Heart left ventricle (tissue), 16 donors: ENCODE measurements at regions not wholly inside any gene's neighbourhood (a gene's known extent, or its start where the extent isn't known, plus 50 kb on each side); places are given as distances from the start of the nearest gene placed in this dataset.

Source experiments
- ATAC-seq, 4 donors: fragments of 200-7000 bp; cut with Tn5 transposase; one replicate each; pipeline ENCODE4 v1.9.1; 2020 to 2022; ENCODE audit warnings: moderate library complexity in 4 of 4, mild to moderate bottlenecking in 3 of 4, moderate number of reproducible peaks in 1 of 4
- DNase-seq, 5 donors: peaks; one replicate each; pipeline ENCODE4 v3.0.0-alpha.2; 2020
- H3K27ac ChIP-seq, 12 donors: fragments of 200-600 bp; sonication (generic) in 4 of 12; one replicate each; pipeline versions ENCODE4 v1.5.0 to v1.8.0; 2016 to 2022; ENCODE audit warnings: mild to moderate bottlenecking in 2 of 12
- H3K27me3 ChIP-seq, 9 donors: fragments of 200-600 bp; sonication (generic) in 2 of 9; one replicate each; pipeline versions ENCODE4 v1.5.1 to v1.8.0; 2016 to 2022; ENCODE audit warnings: mild to moderate bottlenecking in 3 of 9
- H3K36me3 ChIP-seq, 9 donors: fragments of 200-600 bp; sonication (generic) in 2 of 9; one replicate each; pipeline versions ENCODE4 v1.5.0 to v1.8.0; 2018 to 2022; ENCODE audit warnings: mild to moderate bottlenecking in 2 of 9
- H3K4me1 ChIP-seq, 12 donors: fragments of 200-600 bp; sonication (generic) in 4 of 12; one replicate each; pipeline versions ENCODE4 v1.5.0 to v1.8.0; 2016 to 2022; ENCODE audit warnings: mild to moderate bottlenecking in 3 of 12
- H3K4me3 ChIP-seq, 12 donors: fragments of 200-600 bp; sonication (generic) in 4 of 12; one replicate each; pipeline versions ENCODE4 v1.5.0 to v1.8.0; 2017 to 2022; ENCODE audit warnings: mild to moderate bottlenecking in 9 of 12, moderate library complexity in 4 of 12
- H3K9me3 ChIP-seq, 12 donors: fragments of 200-600 bp; sonication (generic) in 4 of 12; one replicate each; pipeline versions ENCODE4 v1.5.0 to v1.8.0; 2016 to 2022; ENCODE audit warnings: mild to moderate bottlenecking in 1 of 12
- POLR2A ChIP-seq, 2 donors: fragments of 450-650 bp; IDR thresholded peaks; one replicate each; pipeline ENCODE4 v1.6.1; 2017; ENCODE audit warnings: antibody characterized with exemption in 2 of 2, mild to moderate bottlenecking in 2 of 2, moderate library complexity in 2 of 2
- whole genome bisulfite sequencing, 4 donors: extraction: QIAGEN DNeasy Blood & Tissue Kit in 2 of 4; methylation state at CpG; one replicate each; pipeline versions ENCODE4 v1.1.5 to v1.1.7; 2013 to 2018; 5-methylcytosine and 5-hydroxymethylcytosine counted together
- intact Hi-C, 10 donors: fragments of 100-400 bp; cut with DNase I; formaldehyde crosslinking; loops; one replicate each; pipeline versions ENCODE4 v1.11.1 to v1.14.2; 2022
- TF ChIP-seq, protein P1 (sequence below), 12 donors: fragments of 200-600 bp; sonication (generic) in 4 of 12; IDR thresholded peaks; one replicate each; pipeline versions ENCODE4 v1.5.0 to v1.8.0; 2018 to 2022; ENCODE audit warnings: antibody characterized with exemption in 12 of 12, mild to moderate bottlenecking in 5 of 12
- donor health status: ischemic (EF 13 %, LVEDD 7.1; RV severe dilation, severe dysfunction).
- donor health status: healthy with polysubstance abuse.
- donor health status: DM: no; HTN: yes; CAD: no.
- donor health status: DM: no; HTN: no; CAD: no.
- donor health status: ischemic (EF 25% LVEDD 6.9; RV normal size, moderate dysfunction).
- donor health status: ischemic (EF 25% LVEDD 5.7; RV mildly dilated, moderate dysfunction).
- donor health status: healthy.
- donor health status: DM: yes; HTN: yes; CAD: no.
- donor health status: ischemic (EF 35%, LVEDD 5.7; RV mildly dilated, moderate dysfunction).
- donor health status: nonischemic (EF 11% LVEDD 7.7; RV severe dilation, severe dysfunction).
- donor health status: DM: yes; HTN: yes; CAD: no.
- donor health status: PGD.
- donor health status: ischemic (EF 29% LVEDD 5.4; RV normal size, mild dysfunction).
- donor health status: nonischemic (EF 23%, LVEDD 6.1; RV moderate dilation, normal function).

DNA sequence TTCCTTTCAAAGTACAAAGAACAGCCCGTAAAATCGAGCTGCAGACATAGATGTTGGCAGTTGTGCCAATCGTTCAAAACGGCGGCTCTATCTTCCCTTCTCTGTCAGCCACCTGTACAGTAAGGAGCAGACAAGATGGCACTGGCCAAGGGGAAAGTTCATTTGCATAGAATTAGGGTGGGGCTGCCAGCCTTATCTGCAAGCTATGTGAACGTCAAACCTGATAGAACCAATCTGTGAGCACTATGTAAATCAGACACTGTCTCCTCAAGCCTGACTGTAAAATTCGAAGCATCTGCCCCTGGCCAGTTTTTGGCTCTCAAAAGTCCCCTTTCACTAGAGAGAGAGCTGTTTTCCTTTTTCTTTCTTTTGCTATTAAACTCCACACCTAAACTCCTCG is 374.5 kb downstream of the EPM2A start:
- H3K36me3 ChIP-seq, result no peaks in the 10 kb centered on the region
- 77 to 85% (median 83%) methylated on average over 8 of the region's 8 CpGs for WGBS, 4 donors
- H3K9me3 ChIP-seq, result peaks cover 0 to 16% (median 0%) of the 10 kb centered on the region in 12 donors
- no peak for DNase-seq
- no peak for ATAC-seq
- TF ChIP-seq, protein P1, sequence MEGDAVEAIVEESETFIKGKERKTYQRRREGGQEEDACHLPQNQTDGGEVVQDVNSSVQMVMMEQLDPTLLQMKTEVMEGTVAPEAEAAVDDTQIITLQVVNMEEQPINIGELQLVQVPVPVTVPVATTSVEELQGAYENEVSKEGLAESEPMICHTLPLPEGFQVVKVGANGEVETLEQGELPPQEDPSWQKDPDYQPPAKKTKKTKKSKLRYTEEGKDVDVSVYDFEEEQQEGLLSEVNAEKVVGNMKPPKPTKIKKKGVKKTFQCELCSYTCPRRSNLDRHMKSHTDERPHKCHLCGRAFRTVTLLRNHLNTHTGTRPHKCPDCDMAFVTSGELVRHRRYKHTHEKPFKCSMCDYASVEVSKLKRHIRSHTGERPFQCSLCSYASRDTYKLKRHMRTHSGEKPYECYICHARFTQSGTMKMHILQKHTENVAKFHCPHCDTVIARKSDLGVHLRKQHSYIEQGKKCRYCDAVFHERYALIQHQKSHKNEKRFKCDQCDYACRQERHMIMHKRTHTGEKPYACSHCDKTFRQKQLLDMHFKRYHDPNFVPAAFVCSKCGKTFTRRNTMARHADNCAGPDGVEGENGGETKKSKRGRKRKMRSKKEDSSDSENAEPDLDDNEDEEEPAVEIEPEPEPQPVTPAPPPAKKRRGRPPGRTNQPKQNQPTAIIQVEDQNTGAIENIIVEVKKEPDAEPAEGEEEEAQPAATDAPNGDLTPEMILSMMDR (IDR thresholded peaks at IDR 0.05), result no peak
- no peak for TF ChIP-seq POLR2A (IDR thresholded peaks at IDR 0.05)
- no peaks in the 10 kb centered on the region for H3K27me3 ChIP-seq
- intact Hi-C loops, result no loop called here
- no peak overlapping the region for H3K4me3 ChIP-seq
- no peaks in the 10 kb centered on the region for H3K4me1 ChIP-seq
- no peak overlapping the region for H3K27ac ChIP-seq

DNA sequence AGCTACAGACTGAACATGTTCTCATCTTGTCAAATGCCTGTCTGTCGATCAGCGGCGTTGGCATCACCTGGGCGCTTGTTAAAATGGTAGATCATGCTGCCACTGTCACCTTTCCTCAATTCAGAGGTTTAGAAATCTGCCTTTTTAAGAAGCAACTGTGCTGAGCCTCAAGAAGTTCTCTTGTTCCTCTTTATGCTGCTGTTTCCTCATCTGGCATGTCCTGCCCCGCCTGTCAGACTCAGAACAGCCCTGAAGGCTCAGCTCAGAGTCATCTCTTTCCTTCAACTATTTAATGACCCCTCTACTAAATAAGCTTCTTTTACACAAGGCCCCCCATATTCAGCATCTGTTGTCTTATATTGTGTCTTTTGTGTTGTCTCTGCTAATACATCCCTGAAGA is 368.2 kb downstream of the EPM2A start:
- intact Hi-C loops, result no loop called here
- H3K9me3 ChIP-seq, result peaks cover 0 to 16% (median 0%) of the 10 kb centered on the region in 12 donors
- WGBS, 4 donors, result 91 to 95% (median 93%) methylated on average over 5 of the region's 5 CpGs
- H3K4me3 ChIP-seq, result no peak overlapping the region
- no peaks in the 10 kb centered on the region for H3K36me3 ChIP-seq
- ATAC-seq (no peak), DNase-seq (no peak)
- peaks cover 0 to 9% (median 0%) of the 10 kb centered on the region in 12 donors for H3K4me1 ChIP-seq
- no peaks in the 10 kb centered on the region for H3K27me3 ChIP-seq
- no peak for TF ChIP-seq POLR2A (IDR thresholded peaks at IDR 0.05)
- TF ChIP-seq, protein P1 (IDR thresholded peaks at IDR 0.05), result no peak
- no peak overlapping the region for H3K27ac ChIP-seq

DNA sequence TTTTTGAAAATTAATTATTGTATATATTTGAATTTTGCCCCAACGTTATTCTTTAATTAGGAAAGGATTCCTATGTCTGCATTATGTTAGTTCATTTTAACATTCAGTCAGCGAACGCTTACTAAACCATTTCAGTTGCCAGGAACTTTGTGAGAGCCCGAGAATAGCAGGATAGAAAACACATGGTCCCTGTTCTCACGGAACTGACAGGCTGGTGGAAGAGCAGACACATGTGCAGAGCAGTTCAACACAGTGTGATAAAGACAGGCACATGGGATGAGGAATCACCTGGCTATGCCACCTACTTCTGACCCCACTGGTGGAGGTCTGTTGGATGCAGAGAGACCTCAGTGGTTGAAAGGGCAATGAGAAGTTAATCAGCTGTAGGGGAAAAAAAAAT is 367.2 kb downstream of the EPM2A start:
- H3K36me3 ChIP-seq, result no peaks in the 10 kb centered on the region
- peaks cover 0 to 15% (median 2%) of the 10 kb centered on the region in 12 donors for H3K4me1 ChIP-seq
- WGBS, 4 donors, result 26 to 40% (median 33%) methylated on average over 5 of the region's 5 CpGs
- DNase-seq (peak in 3 of 5 donors; percentile 7 to 39 (median 31)), ATAC-seq (peak; percentile 57 to 61 (median 59))
- no peaks in the 10 kb centered on the region for H3K27me3 ChIP-seq
- intact Hi-C loops, result no loop called here
- no peak overlapping the region for H3K27ac ChIP-seq
- H3K9me3 ChIP-seq, result peaks cover 0 to 12% (median 0%) of the 10 kb centered on the region in 12 donors
- TF ChIP-seq, protein P1 (IDR thresholded peaks at IDR 0.05), result no peak
- no peak for TF ChIP-seq POLR2A (IDR thresholded peaks at IDR 0.05)
- H3K4me3 ChIP-seq, result no peak overlapping the region

DNA sequence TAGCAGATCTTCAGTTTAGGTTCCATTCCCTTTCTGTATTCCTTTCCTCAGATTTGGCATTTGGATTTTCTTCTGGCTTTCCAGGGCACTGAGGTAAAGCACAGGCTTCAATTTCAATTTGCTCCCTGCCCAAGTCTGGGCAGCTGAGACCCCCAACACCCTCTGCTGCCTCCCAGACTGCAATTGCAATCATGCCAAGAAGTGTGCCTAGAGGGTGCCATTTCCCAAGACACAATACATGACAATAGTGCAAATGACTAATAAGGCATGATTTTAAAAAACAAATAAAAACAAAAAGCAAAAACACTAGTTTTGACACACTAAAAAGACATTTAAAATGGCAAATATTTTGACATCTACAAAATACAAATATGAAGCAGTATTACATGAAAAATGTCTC is 364.8 kb downstream of the EPM2A start:
- ATAC-seq, result no peak
- intact Hi-C loops, result loop anchor here in 2 of 10 donors (5.0 to 10.0 kb wide), 3 partner anchors 177 to 262 kb away; no protein-coding TSS in a partner anchor
- H3K36me3 ChIP-seq, result no peaks in the 10 kb centered on the region
- H3K4me3 ChIP-seq, result no peak overlapping the region
- TF ChIP-seq, protein P1 (IDR thresholded peaks at IDR 0.05), result no peak
- no peak for TF ChIP-seq POLR2A (IDR thresholded peaks at IDR 0.05)
- H3K4me1 ChIP-seq, result peaks cover 0 to 22% (median 6%) of the 10 kb centered on the region in 12 donors
- no peak overlapping the region for H3K27ac ChIP-seq
- H3K9me3 ChIP-seq, result no peaks in the 10 kb centered on the region
- H3K27me3 ChIP-seq, result no peaks in the 10 kb centered on the region
- no peak for DNase-seq
